ENCODE measurements at regions not wholly inside any gene's neighbourhood (a gene's known extent, or its start where the extent isn't known, plus 50 kb on each side); places are given as distances from the start of the nearest gene placed in this dataset.

DNA sequence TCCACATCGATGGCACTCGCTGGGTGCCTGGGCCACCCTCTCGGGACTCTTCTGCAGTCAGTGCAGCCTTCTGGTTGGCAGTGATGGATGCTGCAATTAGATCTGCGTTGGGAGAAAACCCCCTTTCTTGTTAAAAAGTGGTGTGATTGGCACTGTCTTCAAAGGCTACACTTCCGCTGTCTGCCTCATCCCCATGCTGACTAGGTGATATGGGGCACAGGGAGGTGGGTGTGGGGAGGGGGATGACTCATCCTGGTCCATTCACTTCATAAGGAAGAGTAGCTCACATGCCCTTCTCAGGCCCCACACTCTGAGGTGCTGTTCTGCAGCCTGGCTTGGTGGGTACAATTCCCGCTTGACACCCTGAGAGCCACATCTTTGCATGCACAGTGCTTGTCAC, 77.4 kb downstream of the THNSL2 start:
- in situ Hi-C loops (cut with HindIII; ENCODE audit: low pct_unique_long_range_greater_than_20kb, low sequenced_read_pairs): no loop called here
- no peak for DNase-seq (ENCODE audit: low read depth, low spot score)

DNA sequence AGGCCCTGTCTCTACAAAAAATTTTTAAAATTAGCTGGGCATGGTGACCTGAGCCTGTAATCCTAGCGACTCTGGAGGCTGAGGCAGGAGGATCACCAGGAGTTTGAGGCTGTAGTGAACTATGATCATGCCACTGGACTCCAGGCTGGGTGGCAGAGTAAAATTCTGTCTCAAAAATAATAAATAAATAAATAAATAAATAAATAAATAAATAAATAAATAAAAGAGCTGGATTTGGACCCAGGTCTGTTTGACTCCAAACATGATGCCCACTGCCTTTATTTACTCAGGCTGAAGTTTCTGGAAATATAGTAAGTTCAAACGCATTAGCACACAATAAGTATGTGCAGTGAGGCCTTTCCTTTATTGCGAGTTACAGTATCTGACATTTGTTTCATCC, 75.0 kb downstream of the THNSL2 start:
- no peak for DNase-seq (ENCODE audit: low read depth, low spot score)
- in situ Hi-C loops (cut with HindIII; ENCODE audit: low pct_unique_long_range_greater_than_20kb, low sequenced_read_pairs): no loop called here

DNA sequence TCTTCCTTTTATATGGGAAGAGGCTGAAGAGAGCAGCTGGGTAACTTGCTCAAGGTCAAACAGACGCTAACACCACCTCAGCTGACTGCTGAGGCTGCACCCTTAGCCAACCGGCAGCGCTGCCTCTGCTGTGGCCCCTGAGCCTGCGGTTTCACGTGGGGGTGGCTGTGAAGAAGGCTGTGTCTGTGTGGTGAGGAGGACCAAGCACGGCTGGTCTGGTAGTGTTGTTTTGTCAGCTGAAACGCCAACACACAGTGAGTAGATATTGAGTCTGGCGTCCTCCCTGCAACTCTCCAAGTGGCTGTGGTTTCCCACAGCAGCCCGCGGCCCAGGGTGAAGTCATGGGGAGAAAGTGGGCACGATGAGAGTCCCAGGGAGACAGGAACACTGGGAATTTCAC, 69.6 kb downstream of the THNSL2 start:
- peak; percentile 47 for DNase-seq (ENCODE audit: low read depth, low spot score)
- in situ Hi-C loops (cut with HindIII; ENCODE audit: low pct_unique_long_range_greater_than_20kb, low sequenced_read_pairs): no loop called here

DNA sequence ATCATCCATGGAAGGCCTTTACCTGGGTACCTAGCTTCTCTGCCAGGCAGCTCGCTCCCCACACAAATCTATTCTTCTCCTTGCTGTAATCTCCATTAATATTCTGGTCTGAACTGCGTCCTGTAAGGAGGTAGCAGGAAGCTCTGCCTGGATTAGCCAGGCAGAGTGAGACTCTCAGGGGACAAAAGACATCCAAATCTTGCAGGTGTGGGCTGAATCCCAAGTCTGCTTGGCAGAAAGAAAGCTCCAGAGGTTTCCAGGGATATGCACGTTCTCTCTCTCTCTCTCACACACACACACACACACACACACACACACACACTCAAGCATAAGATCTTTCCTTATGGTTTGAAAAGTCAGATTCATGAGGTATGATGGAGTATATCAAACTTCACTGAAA, 66.5 kb downstream of the THNSL2 start:
- in situ Hi-C loops (cut with HindIII; ENCODE audit: low pct_unique_long_range_greater_than_20kb, low sequenced_read_pairs): no loop called here
- DNase-seq (ENCODE audit: low read depth, low spot score): no peak

Small RNA genes in the stretch of these regions (small RNA-seq; reads per million reads assigned to genes)
- gene RF00026 (0 reads per million in 2 experiments), gene RNU6-1168P (0 reads per million in 2 experiments)
